GM18907 (cell line): ENCODE measurements at regions not wholly inside any gene's neighbourhood (a gene's known extent, or its start where the extent isn't known, plus 50 kb on each side); places are given as distances from the start of the nearest gene placed in this dataset.

Experiments used
- ATAC-seq: cut with Tn5 transposase; IDR thresholded peaks from one replicate; pipeline ENCODE4 v1.9.1; 2021; ENCODE audit warnings: mild to moderate bottlenecking, moderate library complexity; ENCODE audit not compliant: unreplicated experiment

DNA sequence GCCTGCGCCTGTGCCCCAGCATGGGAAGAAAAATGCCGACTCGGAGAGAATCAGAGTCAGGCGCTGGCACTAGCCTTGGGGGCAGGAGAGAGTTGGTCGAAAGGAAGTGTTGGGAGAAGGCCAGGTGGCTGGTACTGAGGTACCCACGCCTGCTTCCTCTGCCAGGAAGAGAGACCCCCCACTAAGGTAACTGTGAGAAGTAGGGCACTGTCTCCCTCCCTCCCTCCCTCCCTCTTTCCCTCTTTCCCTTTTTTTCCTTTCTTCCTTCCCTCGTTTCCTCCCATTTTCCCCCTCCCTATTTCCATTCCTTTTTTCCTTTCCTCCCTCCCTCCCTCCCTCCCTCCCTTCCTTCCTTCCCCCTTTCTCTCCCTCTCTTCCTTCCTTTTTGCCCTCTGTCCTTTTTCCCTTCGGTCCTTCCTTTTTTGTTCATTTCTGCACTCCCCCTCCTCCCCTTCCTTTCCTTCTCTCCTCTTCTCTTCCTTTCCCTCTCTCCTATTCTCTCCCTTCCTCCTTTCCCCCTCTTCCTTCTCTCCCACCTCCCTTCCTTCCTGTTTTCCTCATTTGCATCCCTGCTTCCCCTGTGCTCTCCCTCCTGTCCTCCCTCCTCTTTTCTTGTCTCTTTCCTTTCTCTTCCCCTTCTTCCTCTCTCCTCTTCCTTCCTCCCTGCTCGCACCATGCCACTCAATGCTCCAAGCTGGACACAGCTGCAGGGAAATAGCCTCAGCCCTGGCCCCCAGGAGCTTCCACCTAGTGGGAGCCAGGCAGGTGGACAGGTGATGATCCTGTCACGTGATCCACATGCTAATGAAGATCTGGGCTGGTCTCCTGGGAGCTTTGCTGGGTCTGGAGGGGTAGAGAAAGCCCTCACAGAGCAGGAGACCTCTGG is 148.0 kb downstream of the DHX35 start:
- no peak for ATAC-seq

DNA sequence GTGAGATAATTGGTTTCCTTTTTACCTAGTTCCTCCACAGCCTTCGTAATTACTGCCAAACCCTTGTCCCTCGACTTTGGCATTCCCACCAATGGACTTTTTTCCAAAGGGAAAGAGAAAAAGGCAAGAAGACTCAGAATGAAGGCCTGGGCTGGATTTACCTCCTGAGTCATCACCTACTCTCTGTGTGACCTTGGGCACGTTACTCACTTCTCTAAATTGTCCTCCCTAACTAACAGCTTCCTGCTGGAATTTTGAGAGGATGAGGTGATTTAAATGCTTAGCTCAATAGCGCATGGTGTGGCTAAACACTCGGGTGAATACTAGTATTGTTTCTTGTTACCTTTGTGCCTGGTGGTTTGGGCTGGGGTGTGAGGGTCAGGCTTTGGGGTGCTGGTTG is 146.6 kb downstream of the DHX35 start:
- no peak for ATAC-seq

DNA sequence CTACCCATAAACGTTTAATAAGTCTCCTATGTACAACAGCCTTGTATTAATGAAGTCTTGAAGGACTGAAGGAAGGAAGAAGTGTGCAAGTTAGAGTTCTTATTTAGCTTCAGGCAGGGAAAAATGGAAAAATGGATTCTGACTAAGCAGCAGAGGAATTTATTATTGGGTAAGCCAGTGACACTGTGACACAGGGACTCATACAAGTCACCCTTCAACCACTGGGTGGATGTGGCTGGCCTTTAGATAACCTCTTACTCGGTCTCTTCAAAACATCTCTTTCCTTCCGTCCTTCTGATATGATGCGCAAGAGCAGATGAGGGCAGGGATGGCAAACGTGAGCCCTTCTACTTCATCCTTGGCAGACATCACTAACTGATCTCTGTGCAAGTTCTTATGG is 145.6 kb downstream of the DHX35 start:
- ATAC-seq = no peak

DNA sequence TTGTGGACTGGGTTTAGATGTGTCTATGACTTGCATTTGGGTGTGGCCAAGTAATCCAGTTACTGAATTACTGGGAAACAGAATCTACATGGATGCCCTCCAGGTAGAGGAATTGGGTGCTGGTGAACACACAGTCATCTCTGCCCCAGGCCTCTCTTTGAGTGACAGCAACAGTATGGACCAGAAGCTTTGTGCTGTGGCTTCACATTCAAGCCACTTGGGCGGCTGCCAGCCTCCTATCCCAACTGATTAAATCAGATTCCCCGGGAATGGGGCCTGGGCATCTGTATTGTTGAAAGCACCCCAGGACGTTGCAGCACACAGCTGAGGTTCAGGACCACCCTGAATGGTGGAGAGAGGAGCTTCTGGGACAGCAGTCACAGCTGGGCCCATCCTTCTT is 144.6 kb downstream of the DHX35 start:
- ATAC-seq = no peak

DNA sequence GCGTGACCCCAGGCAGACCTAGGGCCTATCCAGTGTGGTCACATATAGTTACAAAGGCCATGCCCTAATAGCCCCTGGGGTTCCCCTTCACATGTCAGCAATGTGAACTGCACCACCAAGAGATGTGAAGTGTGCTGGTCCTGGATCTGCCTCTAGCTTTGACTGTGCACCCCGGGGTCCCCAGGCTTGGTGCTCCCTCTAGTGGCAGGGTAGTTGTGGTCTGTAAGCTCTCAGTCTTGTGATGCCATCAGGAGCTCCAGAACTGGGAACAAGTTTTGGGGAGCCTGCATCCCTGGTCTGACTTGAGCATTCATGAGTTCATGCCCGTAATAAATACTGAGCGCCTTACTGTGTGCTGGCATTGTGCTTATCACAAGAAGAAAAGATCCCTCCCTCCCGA is 143.4 kb downstream of the DHX35 start:
- no peak for ATAC-seq

DNA sequence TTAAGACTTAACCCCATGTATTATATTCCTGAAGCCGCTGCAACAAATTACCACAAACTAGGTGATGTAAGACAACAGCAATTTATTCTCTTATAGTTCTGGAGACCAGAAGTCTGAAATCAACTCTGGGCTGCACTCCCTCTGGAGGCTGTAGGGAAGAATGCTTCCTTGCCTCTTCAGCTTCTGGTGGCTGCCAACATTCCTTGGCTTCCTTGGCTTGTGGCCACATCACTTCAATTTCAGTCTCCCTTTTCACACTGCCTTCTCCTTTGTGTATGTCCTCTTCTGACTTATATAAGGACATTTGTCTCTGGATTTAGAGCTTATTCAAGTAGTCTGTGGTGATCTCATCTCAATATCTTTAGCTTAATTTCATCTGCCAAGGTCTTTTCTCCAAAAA is 141.6 kb downstream of the DHX35 start:
- no peak for ATAC-seq

GRCh38 chr20:39103305-39103704 is 141.2 kb downstream of the DHX35 start:
- no peak for ATAC-seq

DNA sequence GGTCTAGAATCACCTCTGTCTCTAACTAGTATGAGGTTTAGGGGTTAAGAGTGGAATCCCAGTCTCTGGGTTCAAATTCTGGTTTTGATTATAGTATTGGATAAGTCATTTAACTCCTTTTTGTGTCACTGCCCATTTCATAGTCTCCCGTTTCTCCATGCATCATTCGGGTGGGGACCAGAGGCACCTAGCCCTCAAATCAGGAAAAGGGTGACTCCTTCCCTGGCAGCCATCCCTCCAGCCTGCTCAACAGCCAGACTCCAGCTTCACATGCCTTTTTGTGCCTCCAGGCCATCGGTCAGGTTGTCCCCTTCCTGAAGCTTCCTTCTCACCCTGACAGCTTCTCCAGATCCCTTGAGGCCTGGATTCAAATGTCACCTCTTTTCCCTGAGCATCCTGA is 139.8 kb downstream of the DHX35 start:
- ATAC-seq = no peak

DNA sequence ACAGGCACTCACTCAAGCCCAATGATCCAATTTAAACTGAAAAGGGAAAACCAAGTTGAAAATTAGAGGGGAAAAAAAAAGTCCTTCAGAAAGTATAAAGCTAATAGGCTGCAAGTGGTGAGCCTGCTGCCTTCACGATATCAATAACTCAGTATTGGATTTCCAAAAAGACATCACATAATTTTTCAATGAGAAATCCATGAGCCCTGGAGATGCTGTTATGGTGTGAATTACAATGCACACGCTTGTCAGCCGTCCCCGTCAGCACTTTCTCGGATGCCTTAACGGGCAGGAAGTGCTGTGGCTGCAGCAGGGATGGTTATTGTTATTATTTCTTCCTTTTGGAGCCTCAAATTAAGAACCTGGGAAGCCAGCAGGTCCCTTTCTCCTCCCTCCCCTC is 138.5 kb downstream of the DHX35 start:
- ATAC-seq = no peak

GRCh38 chr20:39097889-39098288 is 135.7 kb downstream of the DHX35 start:
- ATAC-seq = no peak

DNA sequence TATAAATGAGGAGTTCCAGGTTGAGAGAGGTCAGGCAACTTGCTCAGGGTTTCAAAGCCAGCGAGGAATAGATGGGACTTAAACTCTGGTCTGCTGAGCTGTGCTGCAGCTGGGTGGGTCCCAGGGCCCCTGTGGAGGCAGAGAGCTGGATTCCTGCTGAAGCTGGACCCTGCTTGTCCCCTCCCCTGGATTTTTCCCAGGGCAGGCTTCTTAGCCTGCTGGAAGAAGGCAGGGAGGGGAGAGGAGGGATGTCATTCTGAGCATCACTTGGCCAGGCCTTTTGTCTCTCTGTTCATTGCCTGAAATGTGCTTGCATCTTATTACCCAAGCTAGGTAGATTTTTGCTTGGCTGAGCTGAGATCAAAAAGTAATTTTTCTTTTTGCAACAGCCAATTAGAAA is 133.7 kb downstream of the DHX35 start:
- no peak for ATAC-seq

- no peak for ATAC-seq
These were observed 132.2 kb downstream of the DHX35 start for GRCh38 chr20:39094391-39094790.

GRCh38 chr20:39092733-39093410 is 130.7 kb downstream of the DHX35 start:
- ATAC-seq = no peak

- ATAC-seq = no peak
These were observed 128.8 kb downstream of the DHX35 start for GRCh38 chr20:39090906-39091305.

DNA sequence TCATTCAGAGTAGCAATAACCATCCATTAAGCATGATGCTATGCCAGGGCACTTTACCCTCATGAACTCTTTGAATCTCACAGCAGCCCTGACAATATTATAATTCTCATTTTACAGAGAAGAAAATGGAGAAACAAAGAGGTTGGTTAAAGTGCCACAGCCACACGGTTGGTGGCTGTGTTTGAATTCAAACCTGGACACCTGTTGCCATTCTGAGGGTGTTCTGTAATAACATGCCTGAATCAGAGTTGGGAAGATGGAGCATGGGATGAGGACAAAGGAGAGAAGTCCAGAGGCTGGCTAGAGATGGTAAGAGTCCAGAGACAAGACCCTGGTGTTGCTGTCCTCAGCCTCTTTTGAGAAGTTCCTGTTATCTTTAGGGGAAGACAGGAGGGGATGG is 127.7 kb downstream of the DHX35 start:
- ATAC-seq = no peak
